Activated T-helper 17 cell treated with anti-CD3 and anti-CD28 coated beads, Interleukin-2, amount 50 U/mL, for 72 hours (primary cell): ENCODE measurements at regions not wholly inside any gene's neighbourhood (a gene's known extent, or its start where the extent isn't known, plus 50 kb on each side); places are given as distances from the start of the nearest gene placed in this dataset.

Experiments used
- ATAC-seq: fragments of 150-1000 bp; cut with Tn5 transposase; replicated peaks from 2 replicates; pipeline ENCODE4 v1.10.0; 2021; ENCODE audit warnings: mild to moderate bottlenecking, moderate library complexity
- H3K27ac Mint-ChIP-seq: one replicate; pipeline ENCODE4 v1.8.0; 2022; ENCODE audit warnings: mixed read lengths
- H3K27me3 Mint-ChIP-seq: one replicate; pipeline ENCODE4 v1.8.0; 2022; ENCODE audit warnings: mixed read lengths
- H3K36me3 Mint-ChIP-seq: one replicate; pipeline ENCODE4 v1.8.0; 2022; ENCODE audit warnings: low read depth, mild to moderate bottlenecking, mixed read lengths
- H3K4me1 Mint-ChIP-seq: one replicate; pipeline ENCODE4 v1.8.0; 2022; ENCODE audit warnings: mixed read lengths
- H3K4me3 Mint-ChIP-seq: one replicate; pipeline ENCODE4 v1.8.0; 2022; ENCODE audit warnings: mild to moderate bottlenecking, mixed read lengths
- H3K9me3 Mint-ChIP-seq: one replicate; pipeline ENCODE4 v1.8.0; 2022; ENCODE audit warnings: mixed read lengths

- peak overlapping the region; percentile 64 for H3K4me3 Mint-ChIP-seq
- H3K27me3 Mint-ChIP-seq = no peaks in the 10 kb centered on the region
- no peaks in the 10 kb centered on the region for H3K36me3 Mint-ChIP-seq
- ATAC-seq = peak; percentile 77
- H3K4me1 Mint-ChIP-seq = peaks cover 27% of the 10 kb centered on the region
- peaks cover 4% of the 10 kb centered on the region for H3K9me3 Mint-ChIP-seq
- H3K27ac Mint-ChIP-seq = peak overlapping the region; percentile 92
Measured at GRCh38 chr17:51435641-51436091, 175.3 kb downstream of the UTP18 start.

GRCh38 chr17:51439395-51440229, 179.3 kb downstream of the UTP18 start:
- peak overlapping the region; percentile 64 for H3K27ac Mint-ChIP-seq

GRCh38 chr17:51441431-51441830, 181.1 kb downstream of the UTP18 start:
- H3K36me3 Mint-ChIP-seq = no peaks in the 10 kb centered on the region
- H3K27me3 Mint-ChIP-seq = no peaks in the 10 kb centered on the region
- no peaks in the 10 kb centered on the region for H3K9me3 Mint-ChIP-seq
- H3K4me3 Mint-ChIP-seq = no peak overlapping the region
- peaks cover 13% of the 10 kb centered on the region for H3K4me1 Mint-ChIP-seq
- no peak for ATAC-seq
- H3K27ac Mint-ChIP-seq = no peak overlapping the region

More at GRCh38 chr17:51439395-51440229, 179.3 kb downstream of the UTP18 start:
- H3K9me3 Mint-ChIP-seq = no peaks in the 10 kb centered on the region
- no peaks in the 10 kb centered on the region for H3K36me3 Mint-ChIP-seq
- no peaks in the 10 kb centered on the region for H3K27me3 Mint-ChIP-seq
- peak overlapping the region; percentile 13 for H3K4me3 Mint-ChIP-seq
- peaks cover 19% of the 10 kb centered on the region for H3K4me1 Mint-ChIP-seq
- ATAC-seq = no peak

- no peaks in the 10 kb centered on the region for H3K36me3 Mint-ChIP-seq
- H3K27me3 Mint-ChIP-seq = no peaks in the 10 kb centered on the region
- H3K4me3 Mint-ChIP-seq = no peak overlapping the region
- H3K9me3 Mint-ChIP-seq = no peaks in the 10 kb centered on the region
- ATAC-seq = no peak
- H3K27ac Mint-ChIP-seq = peak overlapping the region; percentile 49
- H3K4me1 Mint-ChIP-seq = peaks cover 11% of the 10 kb centered on the region
Measured at GRCh38 chr17:51442088-51442865, 181.9 kb downstream of the UTP18 start.

DNA sequence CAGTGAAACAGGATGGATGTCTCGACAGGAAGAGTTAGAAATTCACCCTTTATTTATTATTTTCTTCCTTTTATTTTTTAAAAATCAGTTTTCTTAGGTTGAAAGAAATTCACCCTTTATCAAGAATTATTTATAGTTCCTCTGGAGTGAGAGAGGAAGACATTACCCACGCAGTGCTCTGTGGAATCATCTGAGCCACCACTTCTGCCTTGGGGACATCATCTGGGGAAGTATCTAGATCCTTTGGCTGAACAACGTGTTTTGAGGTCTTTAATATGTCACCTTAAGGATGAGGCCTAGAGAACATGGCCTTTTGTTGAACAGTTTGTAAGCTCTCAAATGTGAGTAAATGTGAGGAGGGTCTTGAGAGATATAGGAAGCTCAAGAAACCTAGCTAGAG, 183.3 kb downstream of the UTP18 start:
- Mint-ChIP-seq H3K9me3 (peaks cover 5% of the 10 kb centered on the region), H3K36me3 (no peaks in the 10 kb centered on the region), H3K4me3 (no peak overlapping the region), H3K4me1 (peaks cover 11% of the 10 kb centered on the region), H3K27ac (no peak overlapping the region), H3K27me3 (no peaks in the 10 kb centered on the region)
- ATAC-seq = no peak

- Mint-ChIP-seq H3K36me3 (no peaks in the 10 kb centered on the region), H3K9me3 (peaks cover 9% of the 10 kb centered on the region), H3K27ac (no peak overlapping the region), H3K27me3 (no peaks in the 10 kb centered on the region), H3K4me3 (no peak overlapping the region), H3K4me1 (no peaks in the 10 kb centered on the region)
- no peak for ATAC-seq
Measured at GRCh38 chr17:51445946-51446345, 185.6 kb downstream of the UTP18 start.

- Mint-ChIP-seq H3K27me3 (no peaks in the 10 kb centered on the region), H3K4me1 (no peaks in the 10 kb centered on the region), H3K4me3 (no peak overlapping the region), H3K27ac (no peak overlapping the region), H3K9me3 (peaks cover 3% of the 10 kb centered on the region), H3K36me3 (no peaks in the 10 kb centered on the region)
- no peak for ATAC-seq
Measured at GRCh38 chr17:51454456-51454978, 194.2 kb downstream of the UTP18 start.

- no peaks in the 10 kb centered on the region for H3K27me3 Mint-ChIP-seq
- H3K9me3 Mint-ChIP-seq = peaks cover 3% of the 10 kb centered on the region
- H3K4me3 Mint-ChIP-seq = no peak overlapping the region
- no peak for ATAC-seq
- H3K36me3 Mint-ChIP-seq = no peaks in the 10 kb centered on the region
- no peaks in the 10 kb centered on the region for H3K4me1 Mint-ChIP-seq
- no peak overlapping the region for H3K27ac Mint-ChIP-seq
Measured at GRCh38 chr17:51455211-51455610, 194.9 kb downstream of the UTP18 start.

DNA sequence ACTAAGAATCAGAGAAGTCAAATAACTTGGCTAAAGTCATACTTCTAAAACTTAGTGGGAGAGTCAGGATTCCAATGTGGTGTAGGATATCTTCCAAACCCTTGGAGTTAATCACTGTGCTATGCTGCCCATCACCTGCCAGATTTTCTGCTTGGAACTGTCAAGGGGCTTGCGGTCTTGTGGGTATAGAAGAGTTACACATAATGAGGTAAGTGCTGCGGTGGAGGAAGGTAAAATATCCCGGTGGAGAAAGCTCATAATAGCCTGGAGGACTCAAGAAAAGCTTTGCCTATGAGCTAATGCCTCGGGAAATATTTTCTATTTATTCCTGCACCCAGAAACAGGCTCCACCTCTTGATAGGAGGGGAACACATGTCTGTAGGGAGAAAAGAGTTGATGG, 195.6 kb downstream of the UTP18 start:
- no peaks in the 10 kb centered on the region for H3K36me3 Mint-ChIP-seq
- ATAC-seq = no peak
- peaks cover 3% of the 10 kb centered on the region for H3K9me3 Mint-ChIP-seq
- H3K4me3 Mint-ChIP-seq = no peak overlapping the region
- no peaks in the 10 kb centered on the region for H3K27me3 Mint-ChIP-seq
- no peaks in the 10 kb centered on the region for H3K4me1 Mint-ChIP-seq
- H3K27ac Mint-ChIP-seq = no peak overlapping the region

GRCh38 chr17:51456942-51457341, 196.6 kb downstream of the UTP18 start:
- no peak overlapping the region for H3K4me3 Mint-ChIP-seq
- no peak overlapping the region for H3K27ac Mint-ChIP-seq
- H3K9me3 Mint-ChIP-seq = peaks cover 3% of the 10 kb centered on the region
- ATAC-seq = peak; percentile 65
- H3K4me1 Mint-ChIP-seq = no peaks in the 10 kb centered on the region
- no peaks in the 10 kb centered on the region for H3K27me3 Mint-ChIP-seq
- H3K36me3 Mint-ChIP-seq = no peaks in the 10 kb centered on the region

DNA sequence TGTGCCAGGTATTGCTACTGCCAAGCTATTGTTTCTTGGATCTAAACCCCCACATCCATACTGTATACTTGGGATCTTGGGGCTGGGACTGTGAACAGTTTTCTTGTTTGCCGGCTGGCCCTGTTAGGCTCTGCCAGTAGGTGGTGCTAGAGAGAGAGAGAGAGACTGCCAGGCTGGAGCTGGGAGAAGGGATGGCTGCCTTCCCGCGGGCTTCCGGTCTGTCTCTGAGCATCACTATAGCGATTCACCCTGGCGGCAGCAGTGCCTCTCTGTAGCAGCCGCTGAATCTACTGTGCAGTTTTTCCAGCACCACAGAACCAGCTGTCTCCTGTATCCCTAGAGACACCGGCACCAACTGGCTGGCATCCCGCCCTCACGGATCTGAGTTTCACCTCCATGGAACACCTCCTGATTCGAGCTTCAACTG, 201.2 kb downstream of the UTP18 start:
- peak; percentile 75 for ATAC-seq
- H3K27ac Mint-ChIP-seq = no peak overlapping the region
- no peak overlapping the region for H3K4me3 Mint-ChIP-seq
- no peaks in the 10 kb centered on the region for H3K27me3 Mint-ChIP-seq
- no peaks in the 10 kb centered on the region for H3K9me3 Mint-ChIP-seq
- no peaks in the 10 kb centered on the region for H3K4me1 Mint-ChIP-seq
- no peaks in the 10 kb centered on the region for H3K36me3 Mint-ChIP-seq

DNA sequence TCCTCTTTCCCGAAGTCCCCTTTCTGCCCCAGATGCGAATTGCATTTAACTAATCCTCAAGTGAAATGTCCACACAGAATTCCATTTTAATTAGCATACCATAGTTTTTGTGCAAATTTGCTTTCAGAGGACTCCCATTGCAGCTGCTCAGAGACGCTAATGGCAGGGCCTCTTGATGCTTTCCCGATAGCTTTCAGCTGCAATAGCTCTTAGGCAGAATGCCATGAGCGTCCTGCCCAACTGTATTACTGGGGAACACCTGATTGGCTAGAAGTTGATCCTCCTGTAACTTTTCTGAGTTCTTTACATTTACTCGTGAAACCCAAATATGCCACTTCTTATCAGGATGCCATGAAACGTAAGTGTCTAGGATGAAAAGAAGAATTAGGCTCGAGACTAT, 203.0 kb downstream of the UTP18 start:
- Mint-ChIP-seq H3K9me3 (no peaks in the 10 kb centered on the region), H3K27ac (no peak overlapping the region), H3K4me1 (no peaks in the 10 kb centered on the region), H3K4me3 (no peak overlapping the region), H3K27me3 (no peaks in the 10 kb centered on the region), H3K36me3 (no peaks in the 10 kb centered on the region)
- ATAC-seq = no peak

GRCh38 chr17:51467336-51467735, 207.0 kb downstream of the UTP18 start:
- Mint-ChIP-seq H3K4me3 (no peak overlapping the region), H3K36me3 (no peaks in the 10 kb centered on the region)

DNA sequence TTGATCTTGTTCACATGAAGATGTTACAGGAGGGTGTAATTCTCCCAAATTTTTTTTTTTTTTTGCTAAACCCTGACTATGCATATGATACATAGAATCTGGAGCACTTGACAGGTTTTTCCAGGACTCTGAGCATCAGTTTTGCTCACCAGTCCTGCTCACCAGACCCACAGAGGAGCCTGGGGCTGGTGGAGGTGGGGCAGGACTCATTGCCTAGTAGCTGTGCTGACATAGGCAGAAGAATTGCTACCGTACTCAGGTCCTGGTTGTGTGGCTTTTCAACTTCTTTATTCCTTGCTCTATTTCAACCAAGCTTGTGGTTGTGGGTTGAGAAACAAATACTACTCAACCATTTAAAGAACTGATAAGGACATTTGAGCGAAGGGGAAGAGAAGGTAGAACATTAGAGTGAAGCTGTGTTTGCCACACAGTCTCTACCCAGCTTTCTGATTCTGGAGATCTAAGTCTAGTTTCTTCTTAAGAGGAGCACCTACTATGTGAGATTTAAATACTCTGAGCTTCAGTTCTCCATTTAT, 212.4 kb downstream of the UTP18 start:
- ATAC-seq = no peak
- no peaks in the 10 kb centered on the region for H3K9me3 Mint-ChIP-seq
- H3K27me3 Mint-ChIP-seq = peaks cover 3% of the 10 kb centered on the region
- no peaks in the 10 kb centered on the region for H3K36me3 Mint-ChIP-seq
- H3K27ac Mint-ChIP-seq = no peak overlapping the region
- H3K4me3 Mint-ChIP-seq = no peak overlapping the region
- no peaks in the 10 kb centered on the region for H3K4me1 Mint-ChIP-seq

More at GRCh38 chr17:51467336-51467735, 207.0 kb downstream of the UTP18 start:
- no peak for ATAC-seq
- H3K27me3 Mint-ChIP-seq = no peaks in the 10 kb centered on the region
- H3K4me1 Mint-ChIP-seq = no peaks in the 10 kb centered on the region
- no peaks in the 10 kb centered on the region for H3K9me3 Mint-ChIP-seq
- no peak overlapping the region for H3K27ac Mint-ChIP-seq
